ENCODE measurements at regions not wholly inside any gene's neighbourhood (a gene's known extent, or its start where the extent isn't known, plus 50 kb on each side); places are given as distances from the start of the nearest gene placed in this dataset.

- no peak for TF ChIP-seq EP300 (IDR thresholded peaks at IDR 0.05)
- TF ChIP-seq, protein P1, sequence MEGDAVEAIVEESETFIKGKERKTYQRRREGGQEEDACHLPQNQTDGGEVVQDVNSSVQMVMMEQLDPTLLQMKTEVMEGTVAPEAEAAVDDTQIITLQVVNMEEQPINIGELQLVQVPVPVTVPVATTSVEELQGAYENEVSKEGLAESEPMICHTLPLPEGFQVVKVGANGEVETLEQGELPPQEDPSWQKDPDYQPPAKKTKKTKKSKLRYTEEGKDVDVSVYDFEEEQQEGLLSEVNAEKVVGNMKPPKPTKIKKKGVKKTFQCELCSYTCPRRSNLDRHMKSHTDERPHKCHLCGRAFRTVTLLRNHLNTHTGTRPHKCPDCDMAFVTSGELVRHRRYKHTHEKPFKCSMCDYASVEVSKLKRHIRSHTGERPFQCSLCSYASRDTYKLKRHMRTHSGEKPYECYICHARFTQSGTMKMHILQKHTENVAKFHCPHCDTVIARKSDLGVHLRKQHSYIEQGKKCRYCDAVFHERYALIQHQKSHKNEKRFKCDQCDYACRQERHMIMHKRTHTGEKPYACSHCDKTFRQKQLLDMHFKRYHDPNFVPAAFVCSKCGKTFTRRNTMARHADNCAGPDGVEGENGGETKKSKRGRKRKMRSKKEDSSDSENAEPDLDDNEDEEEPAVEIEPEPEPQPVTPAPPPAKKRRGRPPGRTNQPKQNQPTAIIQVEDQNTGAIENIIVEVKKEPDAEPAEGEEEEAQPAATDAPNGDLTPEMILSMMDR (IDR thresholded peaks at IDR 0.05) = no peak
- no peak for TF ChIP-seq POLR2A (IDR thresholded peaks at IDR 0.05)
Measured at GRCh38 chr22:27461470-27461869, 340.1 kb downstream of the MN1 start.

Data from suprapubic skin (tissue), 3 donors.